ENCODE measurements at regions not wholly inside any gene's neighbourhood (a gene's known extent, or its start where the extent isn't known, plus 50 kb on each side); places are given as distances from the start of the nearest gene placed in this dataset.

DNA sequence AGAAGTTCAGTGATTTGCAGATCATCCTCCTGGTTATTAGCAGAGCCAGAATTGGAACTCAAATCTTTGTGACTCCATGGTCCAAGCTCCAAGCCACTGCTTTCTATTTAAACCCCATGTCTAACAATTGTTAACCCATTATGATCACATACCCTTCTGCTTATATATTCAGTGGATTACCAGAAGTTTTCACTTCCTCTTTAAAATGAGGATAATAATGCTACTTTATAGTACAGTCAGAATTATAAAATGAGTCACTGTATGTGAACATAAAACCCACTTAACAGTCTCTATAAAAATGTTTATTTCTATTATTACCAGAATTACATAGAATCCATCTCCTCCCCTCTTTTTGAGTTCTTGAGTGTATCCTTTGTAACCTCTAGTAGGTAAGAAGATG, 550.7 kb upstream of the DPPA4 start:
- peaks cover 9 to 20% (median 13%) of the 10 kb centered on the region in 3 experiments for H3K36me3 Mint-ChIP-seq (ENCODE audit: insufficient read depth in 1 of 3, low read depth in 3 of 3)
- no peak overlapping the region for H2BK20ac ChIP-seq (ENCODE audit: low read depth, low read length, poor library complexity, severe bottlenecking)
- TF ChIP-seq, protein P1, sequence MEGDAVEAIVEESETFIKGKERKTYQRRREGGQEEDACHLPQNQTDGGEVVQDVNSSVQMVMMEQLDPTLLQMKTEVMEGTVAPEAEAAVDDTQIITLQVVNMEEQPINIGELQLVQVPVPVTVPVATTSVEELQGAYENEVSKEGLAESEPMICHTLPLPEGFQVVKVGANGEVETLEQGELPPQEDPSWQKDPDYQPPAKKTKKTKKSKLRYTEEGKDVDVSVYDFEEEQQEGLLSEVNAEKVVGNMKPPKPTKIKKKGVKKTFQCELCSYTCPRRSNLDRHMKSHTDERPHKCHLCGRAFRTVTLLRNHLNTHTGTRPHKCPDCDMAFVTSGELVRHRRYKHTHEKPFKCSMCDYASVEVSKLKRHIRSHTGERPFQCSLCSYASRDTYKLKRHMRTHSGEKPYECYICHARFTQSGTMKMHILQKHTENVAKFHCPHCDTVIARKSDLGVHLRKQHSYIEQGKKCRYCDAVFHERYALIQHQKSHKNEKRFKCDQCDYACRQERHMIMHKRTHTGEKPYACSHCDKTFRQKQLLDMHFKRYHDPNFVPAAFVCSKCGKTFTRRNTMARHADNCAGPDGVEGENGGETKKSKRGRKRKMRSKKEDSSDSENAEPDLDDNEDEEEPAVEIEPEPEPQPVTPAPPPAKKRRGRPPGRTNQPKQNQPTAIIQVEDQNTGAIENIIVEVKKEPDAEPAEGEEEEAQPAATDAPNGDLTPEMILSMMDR (conservative IDR thresholded peaks at IDR 0.05): no peak

More for the DNA sequence above, 550.7 kb upstream of the DPPA4 start:
- no peak overlapping the region for H2BK120ac ChIP-seq (ENCODE audit: low read depth, low read length, poor library complexity, severe bottlenecking)
- no peak overlapping the region for H4K5ac ChIP-seq (ENCODE audit: insufficient read length, low read depth, low read length)
- no peaks in the 10 kb centered on the region for H4K20me1 ChIP-seq (ENCODE audit: control insufficient read depth, insufficient read depth, insufficient read length)
- H2BK5ac ChIP-seq (ENCODE audit: insufficient read length, low read length): no peak overlapping the region
- H2AK5ac ChIP-seq (ENCODE audit: insufficient read length, low read length): no peak overlapping the region
- H3K27me3 ChIP-seq (ENCODE audit: insufficient read depth, low read length): no peaks in the 10 kb centered on the region
- H3K79me2 ChIP-seq (ENCODE audit: insufficient read depth, low read length): no peaks in the 10 kb centered on the region
- H4K91ac ChIP-seq (ENCODE audit: insufficient read length, low read depth, low read length): no peak overlapping the region
- no peak overlapping the region for H3K27ac Mint-ChIP-seq
- H3K23ac ChIP-seq (ENCODE audit: insufficient read length, low read depth, low read length): no peak overlapping the region
- peaks cover 21% of the 10 kb centered on the region in 2 experiments for H3K9me3 Mint-ChIP-seq
- H3K56ac ChIP-seq (ENCODE audit: insufficient read length, low read depth, low read length): no peak overlapping the region
- no peak overlapping the region for H3T11ph ChIP-seq (ENCODE audit: low read length)
- no peak overlapping the region for H3K4me2 ChIP-seq (ENCODE audit: insufficient read depth, insufficient read length, low read length)
- no peaks in the 10 kb centered on the region for H3K4me1 ChIP-seq (ENCODE audit: insufficient read depth, low read length)
- H2BK15ac ChIP-seq (ENCODE audit: low read depth, low read length): no peak overlapping the region
- H3K4ac ChIP-seq (ENCODE audit: low read depth, low read length): no peak overlapping the region
- no peaks in the 10 kb centered on the region for H3K4me1 Mint-ChIP-seq
- no peak overlapping the region for H2BK12ac ChIP-seq (ENCODE audit: insufficient read length, low read depth, low read length)
- H3K9me3 ChIP-seq (ENCODE audit: control insufficient read depth, low read depth, low read length): no peaks in the 10 kb centered on the region
- H3K18ac ChIP-seq (ENCODE audit: insufficient read length, low read depth, low read length): no peak overlapping the region
- H3K79me1 ChIP-seq (ENCODE audit: insufficient read depth, low read depth, low read length, poor library complexity, severe bottlenecking): no peaks in the 10 kb centered on the region
- no peak overlapping the region for H3K14ac ChIP-seq (ENCODE audit: insufficient read depth, low read length)
- H2AFZ ChIP-seq (ENCODE audit: low read length): no peak overlapping the region
- H3K27me3 Mint-ChIP-seq (ENCODE audit: low read depth): no peaks in the 10 kb centered on the region
- H4K8ac ChIP-seq (replicated peaks; ENCODE audit: insufficient read length, low read depth, low read length): no peak overlapping the region
- H3K4me3 Mint-ChIP-seq: no peak overlapping the region
- H3K27ac ChIP-seq (ENCODE audit: insufficient read length, low read depth, low read length): no peak overlapping the region
- H3K23me2 ChIP-seq (ENCODE audit: insufficient read length, low read depth, low read length, poor library complexity, severe bottlenecking): no peaks in the 10 kb centered on the region
- no peak for DNase-seq
- H3K9ac ChIP-seq (ENCODE audit: extremely low read depth, insufficient read length, low read length): no peak overlapping the region

Measured in H9 (cell line).